AG09309 (cell line): ENCODE measurements at regions not wholly inside any gene's neighbourhood (a gene's known extent, or its start where the extent isn't known, plus 50 kb on each side); places are given as distances from the start of the nearest gene placed in this dataset.

Experiments used
- DNase-seq: peaks from one replicate; pipeline ENCODE4 v3.0.0-alpha.2; 2010; ENCODE audit warnings: low read depth
- H3K4me3 ChIP-seq: 2 replicates; pipeline ENCODE4 v1.5.1; 2011; ENCODE audit warnings: mild to moderate bottlenecking, low read depth, low read length, moderate library complexity; ENCODE audit not compliant: control insufficient read depth
- CTCF ChIP-seq: IDR thresholded peaks from 2 replicates; pipeline ENCODE4 v1.5.1; 2011; ENCODE audit warnings: mild to moderate bottlenecking, low read depth, low read length, inconsistent platforms; ENCODE audit not compliant: insufficient read depth, control insufficient read depth; ENCODE audit errors: missing control alignments

- no peak for DNase-seq
- no peak overlapping the region for H3K4me3 ChIP-seq
- no peak for TF ChIP-seq CTCF
Observed at GRCh38 chr11:70584498-70585235, 186.3 kb downstream of the CTTN start.

DNA sequence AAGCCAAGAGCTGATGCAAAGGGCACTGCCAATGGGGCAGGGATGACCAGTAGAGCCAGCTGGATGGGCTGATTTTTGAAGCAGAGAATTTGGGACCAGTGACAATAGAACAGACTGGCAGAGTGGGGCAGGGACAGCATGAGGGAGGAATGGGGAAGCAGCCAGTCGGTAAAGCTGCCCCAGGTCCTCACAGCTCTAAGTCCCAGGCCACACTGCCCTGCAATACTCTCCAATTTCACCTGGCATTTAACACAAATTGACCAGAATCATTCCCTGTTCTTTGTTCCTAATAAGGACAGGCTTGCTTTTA is 186.9 kb downstream of the CTTN start:
- no peak for TF ChIP-seq CTCF
- H3K4me3 ChIP-seq, result no peak overlapping the region
- DNase-seq, result no peak

DNA sequence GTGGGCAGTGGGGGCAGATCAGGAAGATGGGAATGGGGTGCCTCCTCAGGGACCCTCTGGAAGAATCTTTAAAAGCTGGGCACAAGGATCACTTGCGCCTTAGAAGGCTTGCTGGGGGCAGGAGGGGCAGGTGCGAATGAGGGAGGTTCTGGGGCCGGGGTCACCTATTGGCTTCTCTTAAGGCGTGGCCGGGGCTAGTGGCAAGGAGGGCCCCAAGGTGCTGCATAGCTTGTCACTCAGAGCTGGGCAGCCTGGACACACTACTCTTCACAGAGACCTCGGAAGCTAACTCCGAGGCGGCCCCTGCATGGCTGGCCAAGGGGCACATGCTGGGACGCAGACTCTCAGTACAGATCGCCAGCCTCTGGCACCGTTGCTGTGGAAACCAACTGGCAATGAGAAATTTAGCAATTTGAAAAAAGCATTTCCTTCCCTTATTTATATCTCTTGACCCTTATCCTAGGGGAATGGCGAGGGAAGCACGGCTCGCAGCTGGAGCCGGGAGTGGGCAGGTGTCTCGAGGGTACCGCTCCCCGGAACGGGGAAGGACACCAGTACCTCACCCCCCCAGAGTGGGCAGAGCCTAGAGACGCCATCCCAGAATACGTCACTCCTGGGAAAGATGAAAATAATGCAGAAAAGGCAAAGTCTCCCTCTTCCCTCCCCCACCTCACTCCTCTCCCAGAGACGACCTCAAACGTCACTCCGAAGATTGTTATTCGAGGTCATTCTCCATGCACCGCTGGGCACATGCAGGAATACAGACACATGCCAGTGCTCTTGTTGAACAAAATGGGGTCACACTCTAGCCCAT is 188.1 kb downstream of the CTTN start:
- H3K4me3 ChIP-seq, result no peak overlapping the region
- TF ChIP-seq CTCF, result no peak
- no peak for DNase-seq

DNA sequence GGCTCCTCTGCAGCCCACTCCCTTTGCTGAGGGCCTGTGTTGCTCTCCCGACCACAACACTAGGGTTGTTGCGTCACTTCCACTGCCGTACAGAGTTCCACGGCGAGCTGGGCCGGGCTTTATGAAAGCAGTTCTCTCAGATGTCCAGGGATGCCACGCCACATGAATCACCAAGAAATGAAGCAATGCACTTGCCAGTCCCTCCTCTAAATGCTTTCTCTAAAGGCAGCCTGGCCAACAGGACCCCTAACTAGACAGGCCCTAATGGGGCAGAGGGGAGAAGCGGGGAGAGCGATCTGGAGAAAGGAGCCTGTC is 188.7 kb downstream of the CTTN start:
- no peak overlapping the region for H3K4me3 ChIP-seq
- no peak for TF ChIP-seq CTCF
- no peak for DNase-seq

DNA sequence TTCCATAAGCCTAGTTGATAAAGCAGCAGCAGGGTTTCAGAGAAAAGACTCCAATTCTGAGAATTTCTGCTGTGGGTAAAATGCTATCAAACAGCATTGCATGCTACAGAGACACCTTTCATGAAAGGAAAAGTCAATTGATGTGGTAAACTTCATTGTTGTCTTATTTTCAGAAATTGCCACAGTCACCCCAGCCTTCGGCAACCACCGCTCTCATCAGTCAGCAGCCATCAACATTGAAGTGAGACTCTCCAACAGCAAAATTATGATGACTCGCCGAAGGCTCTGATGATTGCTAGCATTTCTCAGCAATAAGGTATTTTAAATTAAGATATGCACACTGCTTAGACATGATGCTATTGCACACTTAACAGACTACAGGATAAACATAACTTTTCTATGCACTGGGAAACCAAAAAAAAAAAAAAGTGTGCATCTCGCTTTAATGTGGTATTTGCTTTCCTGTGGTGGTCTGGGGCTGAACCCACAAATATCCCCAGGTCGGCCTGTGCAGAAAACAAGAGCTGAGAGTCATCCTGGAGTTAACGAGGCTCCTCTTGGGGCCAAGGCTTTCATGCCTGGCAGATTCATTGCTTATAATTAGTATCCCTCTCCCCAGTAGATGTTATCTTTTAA is 192.1 kb downstream of the CTTN start:
- DNase-seq, result no peak
- no peak for TF ChIP-seq CTCF
- H3K4me3 ChIP-seq, result no peak overlapping the region

DNA sequence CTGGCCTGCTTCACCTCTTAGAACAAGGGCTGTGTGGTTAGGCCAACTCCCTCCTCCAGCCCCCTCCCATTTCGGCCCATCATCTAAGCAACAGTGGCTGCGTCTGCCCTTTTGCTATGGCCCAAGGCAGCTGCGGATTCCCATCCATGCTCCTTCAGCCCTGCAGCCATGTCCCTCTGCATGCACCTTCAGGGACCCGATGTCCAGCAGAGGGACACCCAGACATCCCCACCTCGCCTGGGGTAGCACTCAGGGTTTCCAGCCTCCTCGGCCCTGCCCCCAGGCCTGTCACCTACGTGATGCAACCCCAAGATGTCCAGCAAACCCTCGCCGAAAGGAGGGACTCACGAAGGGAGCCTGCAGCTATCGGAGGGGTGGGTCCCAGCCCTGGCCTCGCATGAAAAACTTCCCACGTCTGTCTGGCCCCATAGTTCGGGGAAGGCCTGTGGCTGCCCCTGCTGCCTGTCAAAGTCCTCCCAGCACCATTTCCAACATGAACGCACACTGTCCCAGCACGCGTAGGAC is 194.4 kb downstream of the CTTN start:
- no peak for DNase-seq
- H3K4me3 ChIP-seq, result no peak overlapping the region
- TF ChIP-seq CTCF, result no peak
